Skeletal muscle tissue (tissue), 3 donors: ENCODE measurements at regions not wholly inside any gene's neighbourhood (a gene's known extent, or its start where the extent isn't known, plus 50 kb on each side); places are given as distances from the start of the nearest gene placed in this dataset.

Source experiments
- H3K27ac ChIP-seq: one replicate; pipeline ENCODE4 v1.7.0; 2013; ENCODE audit warnings: mild to moderate bottlenecking, low read depth, low read length, inconsistent platforms
- H3K27me3 ChIP-seq, 3 donors: one replicate each; pipeline ENCODE4 v1.7.0; 2013; ENCODE audit warnings: low read length in 3 of 3; ENCODE audit not compliant: control insufficient read depth in 3 of 3, insufficient read depth in 3 of 3
- H3K36me3 ChIP-seq, 3 donors: one replicate each; pipeline ENCODE4 v1.7.0; 2013; ENCODE audit warnings: low read length in 3 of 3; ENCODE audit not compliant: control insufficient read depth in 3 of 3, insufficient read depth in 3 of 3
- H3K4me1 ChIP-seq, 3 donors: one replicate each; pipeline ENCODE4 v1.7.0; 2013; ENCODE audit warnings: low read length in 3 of 3, mild to moderate bottlenecking in 3 of 3; ENCODE audit not compliant: control insufficient read depth in 3 of 3, insufficient read depth in 3 of 3
- H3K4me3 ChIP-seq, 3 donors: one replicate each; pipeline ENCODE4 v1.7.0; 2013; ENCODE audit warnings: low read length in 3 of 3
- H3K9ac ChIP-seq, 3 donors: one replicate each; pipeline ENCODE4 v1.7.0; 2013; ENCODE audit warnings: low read length in 3 of 3, mild to moderate bottlenecking in 3 of 3, moderate library complexity in 2 of 3, low read depth in 1 of 3
- H3K9me3 ChIP-seq, 3 donors: one replicate each; pipeline ENCODE4 v1.7.0; 2013; ENCODE audit warnings: low read length in 3 of 3; ENCODE audit not compliant: control insufficient read depth in 3 of 3
- donor health status: Osteomylitis.

DNA sequence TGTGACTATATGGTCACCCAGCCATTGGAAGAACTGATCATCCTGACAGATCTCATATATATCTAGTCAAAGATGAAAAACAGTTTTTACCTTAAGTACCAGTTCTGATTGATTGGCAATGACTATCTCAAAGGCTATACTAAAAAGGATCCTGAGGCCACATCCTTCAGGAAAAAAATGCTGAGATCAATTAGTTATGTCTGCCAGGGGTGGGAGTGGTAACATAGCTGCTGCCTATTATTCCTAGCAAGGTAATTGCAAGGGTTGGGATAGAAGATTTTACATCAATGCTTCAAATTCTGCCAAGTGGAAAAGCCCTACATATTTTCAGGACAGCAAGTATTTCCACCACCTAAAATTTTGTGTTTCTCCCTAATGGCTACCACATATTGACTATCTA is 114.7 kb downstream of the C1D start:
- H3K4me3 ChIP-seq = no peak overlapping the region
- no peak overlapping the region for H3K9ac ChIP-seq
- no peaks in the 10 kb centered on the region for H3K27me3 ChIP-seq
- no peak overlapping the region for H3K27ac ChIP-seq
- peaks cover 0 to under 1% (median 0%) of the 10 kb centered on the region in 3 donors for H3K9me3 ChIP-seq
- H3K36me3 ChIP-seq = no peaks in the 10 kb centered on the region
- no peaks in the 10 kb centered on the region for H3K4me1 ChIP-seq

DNA sequence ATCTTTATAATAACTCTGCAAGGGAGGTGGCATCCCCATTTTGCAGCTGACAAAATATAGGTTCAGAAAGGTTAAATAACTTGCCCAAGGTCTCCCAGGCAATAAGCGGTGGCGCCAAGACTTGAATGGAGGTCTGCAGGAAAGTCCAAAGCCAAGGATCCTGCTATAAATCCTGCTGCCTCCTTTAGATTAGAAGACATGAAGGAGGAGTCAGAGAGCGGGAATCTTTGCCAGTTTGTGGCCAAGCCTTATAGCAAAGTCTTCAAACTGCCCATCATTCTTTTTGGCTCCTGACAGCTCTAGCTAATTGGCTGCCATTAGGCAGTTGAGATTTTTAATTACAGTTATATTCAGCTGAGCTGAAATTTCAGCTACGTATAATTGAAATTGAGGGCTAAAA is 114.3 kb downstream of the C1D start:
- Histone ChIP-seq H3K9ac (no peak overlapping the region), H3K27me3 (no peaks in the 10 kb centered on the region), H3K9me3 (no peaks in the 10 kb centered on the region), H3K4me1 (no peaks in the 10 kb centered on the region), H3K36me3 (no peaks in the 10 kb centered on the region), H3K27ac (no peak overlapping the region), H3K4me3 (no peak overlapping the region)

DNA sequence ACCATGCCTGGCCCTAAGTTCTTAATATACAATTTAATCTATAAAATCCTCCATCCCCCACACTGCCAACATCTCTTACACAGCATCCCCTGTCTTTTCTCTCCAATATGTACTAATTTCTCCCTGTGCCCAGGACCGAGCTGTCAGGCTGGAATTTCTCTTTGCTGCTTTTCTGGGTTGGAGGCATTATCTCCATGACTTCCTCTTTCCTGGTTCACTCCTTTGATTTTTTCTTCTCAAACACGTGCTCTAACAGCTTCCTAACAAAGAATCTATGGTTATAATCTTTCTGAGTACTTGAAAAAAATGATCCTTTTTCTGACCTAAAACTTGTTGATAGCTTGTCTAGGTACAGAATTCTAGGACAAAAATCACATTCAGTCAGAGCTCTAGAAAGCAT is 112.8 kb downstream of the C1D start:
- H3K4me3 ChIP-seq = no peak overlapping the region
- H3K4me1 ChIP-seq = no peaks in the 10 kb centered on the region
- H3K27ac ChIP-seq = no peak overlapping the region
- H3K27me3 ChIP-seq = no peaks in the 10 kb centered on the region
- H3K9ac ChIP-seq = no peak overlapping the region
- H3K36me3 ChIP-seq = no peaks in the 10 kb centered on the region
- H3K9me3 ChIP-seq = no peaks in the 10 kb centered on the region

DNA sequence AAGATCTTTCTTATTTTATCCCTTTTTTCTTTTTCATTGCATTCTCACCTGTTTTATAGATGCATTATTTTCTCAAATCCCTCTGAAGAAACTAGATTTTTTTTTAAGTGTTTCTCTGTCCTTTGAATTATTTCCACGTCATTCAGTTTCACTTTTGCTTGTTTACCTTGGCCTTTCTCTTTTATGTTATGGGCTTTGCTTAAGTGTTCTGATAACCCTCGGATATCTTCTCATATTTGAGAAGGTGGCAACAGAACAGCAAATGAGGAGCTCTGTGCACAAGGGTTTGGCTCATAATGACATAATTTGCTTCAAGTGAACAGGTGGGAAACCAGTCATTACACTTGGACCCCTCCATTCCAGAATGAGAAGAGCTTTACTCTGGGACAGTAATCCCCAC is 111.9 kb downstream of the C1D start:
- Histone ChIP-seq H3K27ac (no peak overlapping the region), H3K9me3 (no peaks in the 10 kb centered on the region), H3K4me1 (no peaks in the 10 kb centered on the region), H3K27me3 (no peaks in the 10 kb centered on the region), H3K4me3 (no peak overlapping the region), H3K36me3 (no peaks in the 10 kb centered on the region), H3K9ac (no peak overlapping the region)

DNA sequence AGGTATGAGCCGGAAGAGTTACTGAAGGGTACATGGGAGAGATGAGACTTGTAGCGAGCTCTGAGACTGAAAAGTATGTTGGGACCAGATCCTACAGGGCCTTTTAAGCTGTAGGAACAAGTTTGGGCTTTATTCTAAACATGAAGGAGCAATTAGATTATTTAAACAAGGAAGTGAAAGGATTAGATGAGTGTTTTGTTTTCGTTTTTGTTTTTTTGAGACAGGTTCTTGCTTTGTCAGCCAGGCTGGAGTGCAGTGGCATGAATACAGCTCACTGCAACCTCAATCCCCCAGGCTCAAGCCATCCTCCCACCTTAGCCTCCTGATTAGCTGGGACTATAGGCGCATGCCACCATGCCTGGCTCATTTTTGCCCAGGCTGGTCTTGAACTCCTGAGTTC is 110.7 kb downstream of the C1D start:
- Histone ChIP-seq H3K9me3 (no peaks in the 10 kb centered on the region), H3K27me3 (no peaks in the 10 kb centered on the region), H3K9ac (no peak overlapping the region), H3K4me1 (no peaks in the 10 kb centered on the region), H3K36me3 (no peaks in the 10 kb centered on the region), H3K27ac (no peak overlapping the region), H3K4me3 (no peak overlapping the region)

DNA sequence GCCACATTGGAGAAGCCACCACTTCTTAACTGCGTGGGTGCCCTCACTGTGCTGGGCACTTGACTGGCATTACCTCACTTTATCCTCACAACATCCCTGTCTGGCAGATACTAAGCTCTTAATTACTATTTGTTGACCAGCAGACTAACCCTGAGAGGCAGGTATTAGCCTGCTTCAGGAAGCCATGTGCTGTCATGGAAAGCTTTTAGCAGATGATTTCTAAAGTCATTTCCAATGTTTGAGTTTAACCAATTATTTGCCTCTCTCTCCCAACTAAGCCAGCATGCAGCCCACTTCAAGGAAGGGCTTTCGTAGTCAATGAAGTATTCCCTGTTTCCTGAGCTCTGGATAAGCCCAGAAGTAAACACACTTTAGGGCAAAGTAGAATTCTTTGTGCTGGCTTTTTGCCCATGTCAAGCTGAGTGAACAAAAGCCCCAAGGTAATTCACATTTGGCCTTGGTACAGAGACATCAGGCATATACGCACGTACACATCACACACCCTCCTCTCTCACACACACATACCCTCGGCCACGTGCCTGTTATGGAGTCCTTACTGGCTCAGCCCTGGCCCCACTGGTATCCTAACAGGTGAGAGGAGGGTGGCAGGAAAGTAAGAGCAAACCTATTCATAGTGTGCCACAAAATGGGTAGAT is 108.6 kb downstream of the C1D start:
- Histone ChIP-seq H3K36me3 (no peaks in the 10 kb centered on the region), H3K9ac (no peak overlapping the region), H3K4me3 (no peak overlapping the region)

DNA sequence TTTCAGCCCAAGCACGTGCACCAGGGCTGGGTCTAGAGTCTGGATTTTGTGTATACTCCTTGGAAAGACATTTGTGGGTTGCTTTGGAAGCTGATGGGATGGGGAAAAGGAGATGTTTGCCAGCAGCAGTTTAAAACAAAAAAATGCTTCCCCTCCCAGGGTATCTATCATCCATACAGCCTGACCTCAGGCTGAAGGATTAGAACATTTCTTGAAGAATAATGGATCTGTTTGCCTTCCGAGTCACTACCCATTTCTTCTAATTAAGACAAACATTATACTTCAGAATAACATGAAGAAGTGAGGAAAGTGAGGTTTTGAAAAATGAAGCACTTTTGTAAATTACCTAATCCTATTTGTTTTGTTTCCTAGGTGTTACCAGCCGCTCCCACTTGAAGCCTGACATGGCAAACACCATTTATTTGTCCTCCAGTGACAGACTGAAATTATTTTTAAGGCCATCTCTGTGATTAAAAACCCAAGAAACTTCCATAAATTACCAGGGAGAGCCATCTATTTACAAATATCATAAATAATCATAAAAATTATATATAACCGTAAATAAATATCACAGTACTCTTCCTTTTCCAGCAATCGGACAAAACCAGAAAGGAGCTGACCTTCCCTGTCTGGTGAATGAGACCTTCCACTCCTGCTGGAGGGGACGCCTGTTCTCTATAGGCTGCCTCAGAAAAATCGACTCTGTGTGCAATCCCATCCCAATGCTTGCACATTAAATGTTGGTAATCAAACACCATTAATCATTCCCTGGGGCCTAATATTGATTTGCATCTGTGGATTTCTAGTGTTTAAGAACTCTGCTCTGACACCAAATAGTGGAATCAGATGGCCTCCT is 106.8 kb downstream of the C1D start:
- Histone ChIP-seq H3K9me3 (no peaks in the 10 kb centered on the region), H3K4me3 (no peak overlapping the region), H3K27me3 (no peaks in the 10 kb centered on the region), H3K9ac (no peak overlapping the region), H3K4me1 (no peaks in the 10 kb centered on the region), H3K36me3 (no peaks in the 10 kb centered on the region), H3K27ac (no peak overlapping the region)

More for the DNA sequence above, 108.6 kb downstream of the C1D start:
- Histone ChIP-seq H3K27me3 (no peaks in the 10 kb centered on the region), H3K4me1 (no peaks in the 10 kb centered on the region), H3K9me3 (no peaks in the 10 kb centered on the region), H3K27ac (no peak overlapping the region)

DNA sequence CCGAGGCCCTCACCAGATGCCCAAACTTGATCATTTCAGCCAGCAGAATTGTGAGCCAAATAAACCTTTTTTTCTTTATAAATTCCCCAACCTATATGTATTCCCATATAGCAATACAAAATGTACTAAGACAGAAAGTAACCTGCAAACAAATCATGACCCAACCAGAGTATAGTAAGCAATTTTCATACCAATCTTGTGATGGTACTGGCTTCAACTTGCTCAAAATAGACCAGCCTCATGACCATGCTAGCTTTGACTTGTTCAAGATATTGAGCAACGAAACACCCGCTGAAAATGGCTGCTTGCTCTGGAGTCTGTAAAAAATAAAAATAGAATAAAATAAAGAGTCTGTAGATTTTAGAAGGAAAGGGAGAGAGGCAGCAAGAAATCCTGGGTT is 97.6 kb downstream of the C1D start:
- no peaks in the 10 kb centered on the region for H3K36me3 ChIP-seq
- no peak overlapping the region for H3K4me3 ChIP-seq
- H3K4me1 ChIP-seq = no peaks in the 10 kb centered on the region
- no peak overlapping the region for H3K27ac ChIP-seq
- no peak overlapping the region for H3K9ac ChIP-seq
- peaks cover 0 to 4% (median 0%) of the 10 kb centered on the region in 3 donors for H3K27me3 ChIP-seq
- no peaks in the 10 kb centered on the region for H3K9me3 ChIP-seq

DNA sequence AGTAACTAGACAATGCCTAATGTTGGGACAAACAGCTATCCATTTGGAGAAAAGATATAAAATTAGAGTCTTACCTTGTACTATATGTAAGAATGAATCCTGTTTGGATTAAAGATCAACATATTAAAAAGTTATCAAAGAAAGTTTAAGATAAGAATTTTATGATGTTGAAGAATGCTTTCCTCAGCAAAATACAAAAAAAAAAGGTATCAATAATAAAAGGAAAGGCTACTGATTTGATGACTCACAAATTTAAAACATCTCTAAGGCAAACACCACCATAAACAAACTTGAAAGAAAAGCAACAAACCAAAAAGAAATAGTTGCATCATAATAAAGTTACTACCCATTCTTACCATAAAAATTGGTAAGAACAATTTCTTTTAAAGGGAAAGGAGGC is 92.7 kb downstream of the C1D start:
- Histone ChIP-seq H3K27ac (no peak overlapping the region), H3K36me3 (no peaks in the 10 kb centered on the region), H3K9ac (no peak overlapping the region), H3K4me3 (no peak overlapping the region), H3K27me3 (peaks cover 0 to 4% (median 0%) of the 10 kb centered on the region in 3 donors), H3K4me1 (peaks cover 0 to 2% (median 0%) of the 10 kb centered on the region in 3 donors), H3K9me3 (no peaks in the 10 kb centered on the region)

DNA sequence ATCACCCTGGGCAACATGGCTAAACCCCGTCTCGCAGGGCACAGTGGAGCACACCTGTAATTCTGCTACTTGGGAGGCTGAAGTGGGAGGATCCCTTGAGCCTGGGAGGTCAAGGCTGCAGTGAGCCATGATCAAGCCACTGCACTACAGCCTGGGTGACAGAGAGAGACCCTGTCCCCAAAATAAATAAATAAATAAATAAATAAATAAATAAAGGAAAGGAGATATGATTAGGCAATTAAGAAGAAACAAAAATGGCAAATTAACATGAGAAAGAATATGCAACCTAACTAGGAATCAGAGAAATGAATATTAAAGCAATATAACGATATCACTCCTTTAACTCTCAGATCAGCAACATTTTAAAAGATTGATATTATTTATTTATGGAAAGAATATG is 92.3 kb downstream of the C1D start:
- Histone ChIP-seq H3K9ac (no peak overlapping the region), H3K36me3 (no peaks in the 10 kb centered on the region), H3K27ac (no peak overlapping the region), H3K9me3 (no peaks in the 10 kb centered on the region), H3K4me3 (no peak overlapping the region), H3K4me1 (peaks cover 0 to 2% (median 0%) of the 10 kb centered on the region in 3 donors), H3K27me3 (peaks cover 0 to 4% (median 0%) of the 10 kb centered on the region in 3 donors)
